Activated CD8-positive, alpha-beta T cell treated with anti-CD3 and anti-CD28 coated beads for 36 hours (primary cell): ENCODE measurements at regions not wholly inside any gene's neighbourhood (a gene's known extent, or its start where the extent isn't known, plus 50 kb on each side); places are given as distances from the start of the nearest gene placed in this dataset.

ENCODE experiments used
- ATAC-seq: fragments of 200-7000 bp; cut with Tn5 transposase; one replicate; pipeline ENCODE4 v1.10.0; 2021; ENCODE audit warnings: mild to moderate bottlenecking, moderate library complexity
- CTCF ChIA-PET: fragments of 350-600 bp; sonication (Branson Sonifier 250); formaldehyde crosslinking; loops from one replicate; lab custom pipeline; 2021; ENCODE audit warnings: antibody characterized with exemption; lab: Charles Lee
- POLR2A ChIA-PET: fragments of 350-600 bp; sonication (Branson Sonifier 250); formaldehyde crosslinking; loops from one replicate; lab custom pipeline; 2021; ENCODE audit warnings: antibody characterized with exemption; lab: Charles Lee
- DNase-seq: peaks from one replicate; pipeline ENCODE4 v3.0.0-alpha.2; 2020
- H3K27ac Mint-ChIP-seq: one replicate; pipeline ENCODE4 v1.8.0; 2021; ENCODE audit warnings: mild to moderate bottlenecking, mixed read lengths
- H3K27me3 Mint-ChIP-seq: one replicate; pipeline ENCODE4 v1.8.0; 2021; ENCODE audit warnings: mixed read lengths
- H3K36me3 Mint-ChIP-seq: one replicate; pipeline ENCODE4 v1.8.0; 2021; ENCODE audit warnings: low read depth, mixed read lengths
- H3K4me1 Mint-ChIP-seq: one replicate; pipeline ENCODE4 v1.8.0; 2021; ENCODE audit warnings: low read depth, mixed read lengths
- H3K4me3 Mint-ChIP-seq: one replicate; pipeline ENCODE4 v1.8.0; 2021; ENCODE audit warnings: mild to moderate bottlenecking, moderate library complexity, mixed read lengths
- H3K9me3 Mint-ChIP-seq: one replicate; pipeline ENCODE4 v1.8.0; 2021; ENCODE audit warnings: mixed read lengths
- intact Hi-C: fragments of 100-400 bp; cut with micrococcal nuclease; formaldehyde crosslinking; loops from one replicate; pipeline ENCODE4 v1.10.0; 2022
- TF ChIP-seq, protein P1 (sequence below): fragments of 200-600 bp; IDR thresholded peaks from one replicate; pipeline ENCODE4 v1.8.0; 2022; ENCODE audit warnings: antibody characterized with exemption, mild to moderate bottlenecking

DNA sequence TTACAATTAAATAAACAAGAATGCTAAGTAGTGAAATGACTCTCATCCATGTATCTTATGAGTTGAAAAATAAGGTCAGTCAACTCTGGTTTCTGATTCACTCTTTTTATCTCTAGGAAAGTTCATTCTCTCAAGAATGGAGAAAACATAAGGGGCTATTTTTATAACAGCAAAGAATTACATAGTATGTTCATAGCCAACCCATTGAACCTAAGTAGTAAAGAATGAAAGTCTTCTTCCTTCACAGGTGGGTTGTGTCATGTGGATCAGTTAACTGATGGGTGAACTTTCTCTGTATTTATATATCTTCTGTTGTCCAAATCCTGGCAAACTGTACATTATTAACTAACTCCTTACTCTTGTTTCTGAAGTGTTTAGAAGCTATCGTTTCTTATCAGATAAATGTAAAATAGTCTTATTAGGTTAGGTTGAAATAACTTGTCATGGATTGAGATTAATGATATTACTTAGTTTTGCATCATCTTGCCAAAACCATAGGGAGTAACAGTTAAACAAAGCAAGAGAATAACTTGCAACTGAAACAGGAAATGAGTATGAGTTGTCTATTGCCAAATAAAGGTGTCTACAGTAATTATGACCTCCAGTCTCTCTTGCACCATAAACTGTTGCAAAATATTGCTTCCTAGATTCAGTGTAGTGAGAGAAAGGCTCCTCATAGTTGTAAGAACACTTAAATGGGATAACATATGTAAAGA, 86.8 kb downstream of the ANKRD7 start:
- no peak overlapping the region for H3K27ac Mint-ChIP-seq
- TF ChIP-seq, protein P1, sequence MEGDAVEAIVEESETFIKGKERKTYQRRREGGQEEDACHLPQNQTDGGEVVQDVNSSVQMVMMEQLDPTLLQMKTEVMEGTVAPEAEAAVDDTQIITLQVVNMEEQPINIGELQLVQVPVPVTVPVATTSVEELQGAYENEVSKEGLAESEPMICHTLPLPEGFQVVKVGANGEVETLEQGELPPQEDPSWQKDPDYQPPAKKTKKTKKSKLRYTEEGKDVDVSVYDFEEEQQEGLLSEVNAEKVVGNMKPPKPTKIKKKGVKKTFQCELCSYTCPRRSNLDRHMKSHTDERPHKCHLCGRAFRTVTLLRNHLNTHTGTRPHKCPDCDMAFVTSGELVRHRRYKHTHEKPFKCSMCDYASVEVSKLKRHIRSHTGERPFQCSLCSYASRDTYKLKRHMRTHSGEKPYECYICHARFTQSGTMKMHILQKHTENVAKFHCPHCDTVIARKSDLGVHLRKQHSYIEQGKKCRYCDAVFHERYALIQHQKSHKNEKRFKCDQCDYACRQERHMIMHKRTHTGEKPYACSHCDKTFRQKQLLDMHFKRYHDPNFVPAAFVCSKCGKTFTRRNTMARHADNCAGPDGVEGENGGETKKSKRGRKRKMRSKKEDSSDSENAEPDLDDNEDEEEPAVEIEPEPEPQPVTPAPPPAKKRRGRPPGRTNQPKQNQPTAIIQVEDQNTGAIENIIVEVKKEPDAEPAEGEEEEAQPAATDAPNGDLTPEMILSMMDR: no peak
- CTCF ChIA-PET: no interaction called here
- H3K9me3 Mint-ChIP-seq: peaks cover 9% of the 10 kb centered on the region
- POLR2A ChIA-PET: no interaction called here
- H3K27me3 Mint-ChIP-seq: peaks cover 2% of the 10 kb centered on the region
- H3K4me3 Mint-ChIP-seq: no peak overlapping the region
- intact Hi-C loops: no loop called here
- no peaks in the 10 kb centered on the region for H3K36me3 Mint-ChIP-seq
- DNase-seq (no peak), ATAC-seq (peak; percentile 60)
- peaks cover 11% of the 10 kb centered on the region for H3K4me1 Mint-ChIP-seq

DNA sequence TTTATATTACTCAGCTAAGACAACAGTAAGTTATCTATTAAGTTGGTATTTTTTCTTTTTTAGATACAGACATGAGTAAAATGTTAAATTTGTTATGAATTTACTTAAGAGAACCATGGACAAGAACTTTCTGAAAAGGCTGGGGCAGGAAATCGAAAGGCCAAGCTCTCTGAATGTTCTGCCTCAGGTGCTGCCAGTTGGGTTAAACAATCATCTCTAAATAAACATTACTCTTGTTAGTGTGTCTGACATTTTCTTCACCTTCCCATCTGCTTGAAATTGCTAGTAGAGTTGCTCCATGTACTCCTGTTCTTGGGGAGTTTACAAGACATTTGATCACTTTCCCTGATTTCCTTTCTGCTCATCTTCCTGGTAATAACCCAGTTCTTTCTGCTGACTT, 87.5 kb downstream of the ANKRD7 start:
- Mint-ChIP-seq H3K9me3 (peaks cover 9% of the 10 kb centered on the region), H3K4me3 (no peak overlapping the region), H3K36me3 (no peaks in the 10 kb centered on the region), H3K4me1 (peaks cover 11% of the 10 kb centered on the region), H3K27ac (peak overlapping the region; percentile 35), H3K27me3 (no peaks in the 10 kb centered on the region)
- POLR2A ChIA-PET: no interaction called here
- TF ChIP-seq, protein P1: no peak
- no peak for DNase-seq
- no peak for ATAC-seq
- intact Hi-C loops: no loop called here
- CTCF ChIA-PET: no interaction called here

DNA sequence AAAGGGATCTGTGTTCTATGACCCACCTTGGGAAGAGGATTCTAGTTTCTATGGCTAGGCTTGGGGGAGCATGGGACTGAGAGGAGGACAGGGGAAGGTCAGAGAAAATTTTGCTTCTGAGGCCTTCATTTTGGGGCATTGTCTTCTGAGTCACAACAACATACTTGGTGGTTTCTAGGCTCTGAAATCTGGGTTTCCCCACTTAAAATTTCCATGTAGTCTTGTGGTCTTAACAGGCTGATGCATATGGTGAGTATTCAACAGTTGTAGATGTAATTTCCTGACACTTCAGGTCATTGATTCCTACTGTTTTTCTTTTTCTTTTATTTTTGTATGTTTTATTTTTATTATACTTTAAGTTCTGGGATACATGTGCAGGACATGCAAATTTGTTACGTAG, 88.5 kb downstream of the ANKRD7 start:
- TF ChIP-seq, protein P1: no peak
- ChIA-PET CTCF (no interaction called here), POLR2A (no interaction called here)
- no peaks in the 10 kb centered on the region for H3K27me3 Mint-ChIP-seq
- intact Hi-C loops: no loop called here
- H3K4me3 Mint-ChIP-seq: no peak overlapping the region
- H3K4me1 Mint-ChIP-seq: peaks cover 11% of the 10 kb centered on the region
- DNase-seq (peak; percentile 2), ATAC-seq (peak; percentile 83)
- H3K27ac Mint-ChIP-seq: peak overlapping the region; percentile 79
- H3K36me3 Mint-ChIP-seq: no peaks in the 10 kb centered on the region
- peaks cover 9% of the 10 kb centered on the region for H3K9me3 Mint-ChIP-seq

DNA sequence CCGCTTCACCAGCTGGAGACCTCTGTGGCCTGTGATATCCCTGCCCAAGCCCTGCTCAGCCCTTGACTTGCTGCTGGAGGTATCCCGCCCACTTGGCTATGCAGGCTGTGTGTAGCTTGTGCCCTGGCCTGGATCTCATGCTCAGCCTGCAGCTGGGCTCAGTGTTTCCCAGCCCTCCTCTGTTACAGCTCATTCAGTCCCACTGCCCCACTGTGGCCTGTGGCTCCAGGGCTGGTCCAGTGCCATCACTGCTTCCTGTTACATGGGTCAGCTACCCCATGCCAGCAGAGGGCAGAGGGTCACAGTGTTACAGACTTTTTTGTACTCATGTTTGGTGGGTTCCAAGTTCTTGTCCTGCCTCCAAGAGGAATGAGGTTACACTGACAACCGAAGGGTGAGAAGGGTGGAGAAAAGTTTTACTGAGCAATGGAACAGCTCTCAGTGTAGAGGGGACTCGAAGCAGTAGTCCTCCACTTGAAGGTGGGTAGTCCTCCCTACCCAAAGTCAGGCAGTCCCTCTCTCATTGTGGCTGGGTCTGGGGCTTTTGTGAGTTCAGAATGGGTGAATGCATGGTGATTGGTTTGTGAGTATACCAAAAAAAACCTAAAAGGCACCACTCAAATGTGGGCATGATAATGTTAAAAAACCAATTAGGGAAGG, 100.4 kb downstream of the ANKRD7 start:
- H3K4me1 Mint-ChIP-seq: no peaks in the 10 kb centered on the region
- intact Hi-C loops: no loop called here
- ATAC-seq: no peak
- TF ChIP-seq, protein P1: no peak
- H3K4me3 Mint-ChIP-seq: no peak overlapping the region
- POLR2A ChIA-PET: no interaction called here
- no peaks in the 10 kb centered on the region for H3K36me3 Mint-ChIP-seq
- no peak for DNase-seq
- peaks cover 5% of the 10 kb centered on the region for H3K27me3 Mint-ChIP-seq
- no peak overlapping the region for H3K27ac Mint-ChIP-seq
- CTCF ChIA-PET: no interaction called here
- H3K9me3 Mint-ChIP-seq: no peaks in the 10 kb centered on the region

DNA sequence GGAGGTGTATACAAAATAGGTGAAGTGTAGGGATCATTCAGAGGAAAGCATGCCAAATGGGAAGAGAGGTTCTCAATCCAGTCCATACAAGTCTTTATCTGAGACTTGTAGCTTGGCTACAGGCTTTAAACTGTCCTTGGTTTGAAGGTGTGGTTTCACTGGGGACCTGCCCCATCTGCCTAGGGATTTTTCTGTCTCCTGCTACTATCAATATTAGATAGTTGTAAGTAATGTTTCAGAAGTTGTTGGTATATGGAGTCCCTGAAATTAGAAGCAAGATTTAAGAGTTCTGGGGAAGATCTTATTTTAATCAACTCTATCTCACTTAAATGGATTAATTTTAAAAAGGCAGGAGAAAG, 100.9 kb downstream of the ANKRD7 start:
- Mint-ChIP-seq H3K4me1 (no peaks in the 10 kb centered on the region), H3K9me3 (no peaks in the 10 kb centered on the region), H3K27ac (no peak overlapping the region), H3K27me3 (peaks cover 5% of the 10 kb centered on the region), H3K4me3 (no peak overlapping the region), H3K36me3 (no peaks in the 10 kb centered on the region)
- DNase-seq (no peak), ATAC-seq (no peak)
- TF ChIP-seq, protein P1: no peak
- ChIA-PET CTCF (no interaction called here), POLR2A (no interaction called here)
- intact Hi-C loops: no loop called here
